ENCODE measurements at regions not wholly inside any gene's neighbourhood (a gene's known extent, or its start where the extent isn't known, plus 50 kb on each side); places are given as distances from the start of the nearest gene placed in this dataset.

GRCh38 chr16:65307286-65307685, 185.4 kb upstream of the CDH11 start (continued):
- TF ChIP-seq ZBTB33 (IDR thresholded peaks at IDR 0.05; ENCODE audit: extremely low read depth, insufficient replicate concordance, low read length) = no peak
- no peak for TF ChIP-seq YY1 (IDR thresholded peaks at IDR 0.05; ENCODE audit: extremely low read depth, insufficient replicate concordance, low read depth, low read length)
- TF ChIP-seq CEBPB (IDR thresholded peaks at IDR 0.05; ENCODE audit: low read depth) = no peak
- TF ChIP-seq ATF3 (IDR thresholded peaks at IDR 0.05) = no peak

DNA sequence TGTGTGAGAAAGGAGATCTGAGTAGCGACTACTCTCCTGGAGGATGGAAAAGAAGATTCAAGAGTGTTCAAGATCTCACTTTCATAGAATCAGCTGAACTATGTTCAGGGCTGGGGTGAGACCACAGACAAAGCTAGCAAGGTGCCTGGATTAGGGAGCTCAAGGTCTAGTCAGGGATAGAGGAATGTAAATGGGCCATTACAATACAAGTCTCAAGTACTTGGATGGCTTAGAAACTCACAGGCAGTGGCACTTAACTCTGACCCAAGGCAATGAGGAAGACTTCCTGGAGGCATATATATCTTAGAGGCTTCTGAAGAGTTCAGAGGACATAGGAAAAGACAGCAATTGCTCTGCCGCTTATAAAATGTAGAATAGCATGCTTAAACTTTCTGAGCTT, 184.9 kb upstream of the CDH11 start:
- H3K9me3 ChIP-seq (ENCODE audit: control insufficient read depth in 1 of 2, insufficient read depth in 1 of 2, low read depth in 1 of 2, low read length in 2 of 2) = peaks cover 3 to 32% of the 10 kb centered on the region in 2 experiments; a peak in 2 of 4 replicates
- BruUV-seq (replicated peaks) = no TSS peak
- H3K79me2 ChIP-seq (ENCODE audit: insufficient read depth, low read length) = no peaks in the 10 kb centered on the region
- ATAC-seq (no peak), DNase-seq (ENCODE audit: low read depth, low spot score) (no peak)
- H3K9ac ChIP-seq (ENCODE audit: low read length) = no peak overlapping the region
- CTCF ChIA-PET = no interaction called here
- no peak for TF ChIP-seq EGR1 (IDR thresholded peaks at IDR 0.05; ENCODE audit: low read depth)
- no peak for TF ChIP-seq CEBPB (IDR thresholded peaks at IDR 0.05; ENCODE audit: low read depth)
- TF ChIP-seq, protein P1, sequence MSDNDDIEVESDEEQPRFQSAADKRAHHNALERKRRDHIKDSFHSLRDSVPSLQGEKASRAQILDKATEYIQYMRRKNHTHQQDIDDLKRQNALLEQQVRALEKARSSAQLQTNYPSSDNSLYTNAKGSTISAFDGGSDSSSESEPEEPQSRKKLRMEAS (IDR thresholded peaks at IDR 0.05) = no peak
- no peak for TF ChIP-seq EZH2 (IDR thresholded peaks at IDR 0.05)
- no peak for TF ChIP-seq CTCF (IDR thresholded peaks at IDR 0.05 in 2 of 3, conservative IDR thresholded peaks at IDR 0.05 in 1 of 3; ENCODE audit: borderline replicate concordance in 1 of 3, insufficient read depth in 1 of 3, low read depth in 2 of 3, low read length in 2 of 3)
- TF ChIP-seq SIN3A (IDR thresholded peaks at IDR 0.05; ENCODE audit: low read depth) = no peak
- H4K20me1 ChIP-seq (ENCODE audit: insufficient read depth) = no peaks in the 10 kb centered on the region
- H3K27ac ChIP-seq (ENCODE audit: low read depth, low read length) = no peak overlapping the region
- H3K27me3 ChIP-seq (ENCODE audit: insufficient read depth, low read length) = no peaks in the 10 kb centered on the region
- H3K4me3 ChIP-seq (replicated peaks in 1 of 2; ENCODE audit: low read depth in 1 of 2, low read length in 2 of 2) = no peak overlapping the region
- POLR2A ChIA-PET = no interaction called here
- no peaks in the 10 kb centered on the region for H3K36me3 ChIP-seq (ENCODE audit: control insufficient read depth in 1 of 2, insufficient read depth in 2 of 2, low read length in 2 of 2)
- H3K4me1 ChIP-seq (ENCODE audit: control insufficient read depth in 1 of 2, insufficient read depth in 2 of 2, low read length in 2 of 2) = no peaks in the 10 kb centered on the region
- no peaks in the 10 kb centered on the region for H3K9me2 ChIP-seq (ENCODE audit: insufficient read depth)
- no peak overlapping the region for H2AFZ ChIP-seq (ENCODE audit: low read depth, low read length, poor library complexity, severe bottlenecking)
- no peak overlapping the region for H3K4me2 ChIP-seq (ENCODE audit: low read length)
- intact Hi-C loops (cut with micrococcal nuclease) = no loop called here
- RAD21 ChIA-PET (ENCODE audit: low non-redundant PET in 1 of 2, low total read pairs in 2 of 2, uncharacterized antibody in 2 of 2, unreplicated experiment in 2 of 2) = no interaction called here
